DOHH2 (cell line): ENCODE measurements at regions not wholly inside any gene's neighbourhood (a gene's known extent, or its start where the extent isn't known, plus 50 kb on each side); places are given as distances from the start of the nearest gene placed in this dataset.
"Not testable (repeated sequence)": the region's sequence is repeated elsewhere in the genome, so short reads cannot be mapped to it uniquely, and the experiment has no call there.

Experiments used
- H3F3A ChIP-seq: fragments of 200-600 bp; sonication (generic), shearing (Covaris generic); 2 replicates; pipeline ENCODE4 v1.6.0; 2016; ENCODE audit warnings: antibody characterized with exemption, mild to moderate bottlenecking; ENCODE audit not compliant: control insufficient read depth, insufficient read depth
- H3K27ac ChIP-seq: fragments of 200-600 bp; sonication (generic); 2 replicates; pipeline ENCODE4 v1.5.1; 2014; ENCODE audit warnings: low read depth, mild to moderate bottlenecking, low read length, moderate library complexity
- H3K27me3 ChIP-seq: fragments of 200-600 bp; sonication (generic); 2 replicates; pipeline ENCODE4 v1.6.1; 2014; ENCODE audit warnings: mild to moderate bottlenecking, low read length, mixed read lengths; ENCODE audit not compliant: control insufficient read depth
- H3K36me3 ChIP-seq: fragments of 200-600 bp; sonication (generic); 2 replicates; pipeline ENCODE4 v1.6.1; 2014; ENCODE audit warnings: mild to moderate bottlenecking, low read length, moderate library complexity, mixed read lengths; ENCODE audit not compliant: control insufficient read depth
- H3K4me1 ChIP-seq: fragments of 200-600 bp; sonication (generic); 2 replicates; pipeline ENCODE4 v1.6.1; 2014; ENCODE audit warnings: mild to moderate bottlenecking, low read length, mixed read lengths; ENCODE audit not compliant: control insufficient read depth
- H3K4me2 ChIP-seq: fragments of 200-600 bp; sonication (generic); 2 replicates; pipeline ENCODE4 v1.6.0; 2014; ENCODE audit warnings: mild to moderate bottlenecking, low read length, moderate library complexity
- H3K4me3 ChIP-seq: fragments of 200-600 bp; sonication (generic); 2 replicates; pipeline ENCODE4 v1.5.1; 2014; ENCODE audit warnings: mild to moderate bottlenecking, low read length, mixed read lengths
- H3K79me2 ChIP-seq: fragments of 200-600 bp; sonication (generic); 2 replicates; pipeline ENCODE4 v1.6.1; 2014; ENCODE audit warnings: mild to moderate bottlenecking, low read length, mixed read lengths; ENCODE audit not compliant: control insufficient read depth
- H3K9me2 ChIP-seq: fragments of 200-600 bp; sonication (generic); replicated peaks from 2 replicates; pipeline ENCODE4 v1.6.1; 2014; ENCODE audit warnings: mild to moderate bottlenecking, low read length, mixed read lengths; ENCODE audit not compliant: control insufficient read depth
- H3K9me3 ChIP-seq: fragments of 200-600 bp; sonication (generic); 2 replicates; pipeline ENCODE4 v1.6.1; 2014; ENCODE audit warnings: antibody characterized with exemption, low read length, mixed read lengths; ENCODE audit not compliant: control insufficient read depth, insufficient read depth
- H4K20me1 ChIP-seq: fragments of 200-600 bp; sonication (generic); 2 replicates; pipeline ENCODE4 v1.6.0; 2014; ENCODE audit warnings: low read depth, mild to moderate bottlenecking, antibody characterized with exemption, low read length, moderate library complexity; ENCODE audit not compliant: control insufficient read depth, insufficient read depth
- CTCF ChIP-seq: fragments of 200-600 bp; sonication (generic); IDR thresholded peaks from one replicate; pipeline ENCODE4 v1.5.1; 2014; ENCODE audit warnings: antibody characterized with exemption, mild to moderate bottlenecking, low read depth, low read length; ENCODE audit not compliant: poor library complexity, severe bottlenecking
- EZH2phosphoT487 ChIP-seq: fragments of 200-600 bp; sonication (generic); IDR thresholded peaks from 2 replicates; pipeline ENCODE4 v1.6.1; 2017; ENCODE audit warnings: borderline replicate concordance, mild to moderate bottlenecking, antibody characterized with exemption, low read length, moderate library complexity, mixed read lengths

GRCh38 chr2:56813490-56813889, 629.7 kb downstream of the CCDC85A start:
- no peaks in the 10 kb centered on the region for H3K4me1 ChIP-seq
- H3K27ac ChIP-seq = no peak overlapping the region
- no peaks in the 10 kb centered on the region for H3K79me2 ChIP-seq
- H3K36me3 ChIP-seq = no peaks in the 10 kb centered on the region
- H3F3A ChIP-seq = no peaks in the 10 kb centered on the region
- no peaks in the 10 kb centered on the region for H3K27me3 ChIP-seq
- H3K4me3 ChIP-seq = no peak overlapping the region
- TF ChIP-seq EZH2phosphoT487 (no peak), CTCF (no peak)
- no peak overlapping the region for H3K4me2 ChIP-seq
- H3K9me2 ChIP-seq = no peaks in the 10 kb centered on the region
- H3K9me3 ChIP-seq = no peaks in the 10 kb centered on the region
- H4K20me1 ChIP-seq = no peaks in the 10 kb centered on the region

- Histone ChIP-seq H3K27me3 (no peaks in the 10 kb centered on the region), H3K4me2 (no peak overlapping the region), H3K36me3 (no peaks in the 10 kb centered on the region), H3K79me2 (no peaks in the 10 kb centered on the region), H3K9me2 (no peaks in the 10 kb centered on the region), H3K4me1 (no peaks in the 10 kb centered on the region), H3F3A (no peaks in the 10 kb centered on the region), H3K9me3 (no peaks in the 10 kb centered on the region), H4K20me1 (no peaks in the 10 kb centered on the region), H3K27ac (no peak overlapping the region), H3K4me3 (no peak overlapping the region)
- TF ChIP-seq CTCF (no peak), EZH2phosphoT487 (no peak)
Observed at GRCh38 chr2:56816666-56817065, 632.9 kb downstream of the CCDC85A start.

GRCh38 chr2:56831780-56832179, 648.0 kb downstream of the CCDC85A start:
- no peaks in the 10 kb centered on the region for H4K20me1 ChIP-seq
- no peak for TF ChIP-seq EZH2phosphoT487
- no peak for TF ChIP-seq CTCF
- H3K4me1 ChIP-seq = no peaks in the 10 kb centered on the region
- no peak overlapping the region for H3K4me2 ChIP-seq
- no peak overlapping the region for H3K27ac ChIP-seq
- H3K36me3 ChIP-seq = no peaks in the 10 kb centered on the region
- H3K9me2 ChIP-seq = no peaks in the 10 kb centered on the region
- no peaks in the 10 kb centered on the region for H3F3A ChIP-seq
- H3K4me3 ChIP-seq = no peak overlapping the region
- H3K27me3 ChIP-seq = no peaks in the 10 kb centered on the region
- H3K9me3 ChIP-seq = no peaks in the 10 kb centered on the region
- H3K79me2 ChIP-seq = no peaks in the 10 kb centered on the region

- no peaks in the 10 kb centered on the region for H3K9me3 ChIP-seq
- H4K20me1 ChIP-seq = no peaks in the 10 kb centered on the region
- no peak overlapping the region for H3K4me3 ChIP-seq
- H3K27me3 ChIP-seq = no peaks in the 10 kb centered on the region
- no peaks in the 10 kb centered on the region for H3F3A ChIP-seq
- no peak overlapping the region for H3K27ac ChIP-seq
- H3K36me3 ChIP-seq = no peaks in the 10 kb centered on the region
- no peaks in the 10 kb centered on the region for H3K4me1 ChIP-seq
- H3K4me2 ChIP-seq = no peak overlapping the region
- no peaks in the 10 kb centered on the region for H3K79me2 ChIP-seq
- TF ChIP-seq EZH2phosphoT487 (no peak), CTCF (no peak)
- no peaks in the 10 kb centered on the region for H3K9me2 ChIP-seq
Observed at GRCh38 chr2:56834686-56835085, 650.9 kb downstream of the CCDC85A start.

- H3K9me2 ChIP-seq, H3K4me3 ChIP-seq, H3K27me3 ChIP-seq, H3K27ac ChIP-seq, H3K9me3 ChIP-seq, H3K4me2 ChIP-seq, H3K4me1 ChIP-seq, H3F3A ChIP-seq, H3K79me2 ChIP-seq, H3K36me3 ChIP-seq, H4K20me1 ChIP-seq: not testable (repeated sequence)
Observed at GRCh38 chr2:56840009-56840408, 656.2 kb downstream of the CCDC85A start.
